Left cardiac atrium (tissue), 4 donors: ENCODE measurements at regions not wholly inside any gene's neighbourhood (a gene's known extent, or its start where the extent isn't known, plus 50 kb on each side); places are given as distances from the start of the nearest gene placed in this dataset.
A peak's percentile ranks its signal among the peaks of the same experiment; 100 is the strongest.
"Not testable (repeated sequence)": the region's sequence is repeated elsewhere in the genome, so short reads cannot be mapped to it uniquely, and the experiment has no call there.

Experiments used
- ATAC-seq, 2 donors: fragments of 200-7000 bp; cut with Tn5 transposase; one replicate each; pipeline ENCODE4 v1.9.1; 2020; ENCODE audit warnings: mild to moderate bottlenecking in 2 of 2, moderate library complexity in 2 of 2
- DNase-seq: peaks from one replicate; pipeline ENCODE4 v3.0.0-alpha.2; 2020
- intact Hi-C, 2 donors: fragments of 100-400 bp; cut with DNase I; formaldehyde crosslinking; loops; one replicate each; pipeline versions ENCODE4 v1.14.1 to v1.15.1; 2022 to 2023
- donor health status: DM: no; HTN: yes; CAD: no.
- donor health status: DM: no; HTN: yes; CAD: no; lungs with severe emphysema.
- donor health status: DM: yes; HTN: yes; CAD: no.
- donor health status: Dilated cardiomyopathy.

GRCh38 chr12:18794000-18794399, 56.1 kb downstream of the CAPZA3 start:
- intact Hi-C loops = no loop called here
- no peak for DNase-seq

DNA sequence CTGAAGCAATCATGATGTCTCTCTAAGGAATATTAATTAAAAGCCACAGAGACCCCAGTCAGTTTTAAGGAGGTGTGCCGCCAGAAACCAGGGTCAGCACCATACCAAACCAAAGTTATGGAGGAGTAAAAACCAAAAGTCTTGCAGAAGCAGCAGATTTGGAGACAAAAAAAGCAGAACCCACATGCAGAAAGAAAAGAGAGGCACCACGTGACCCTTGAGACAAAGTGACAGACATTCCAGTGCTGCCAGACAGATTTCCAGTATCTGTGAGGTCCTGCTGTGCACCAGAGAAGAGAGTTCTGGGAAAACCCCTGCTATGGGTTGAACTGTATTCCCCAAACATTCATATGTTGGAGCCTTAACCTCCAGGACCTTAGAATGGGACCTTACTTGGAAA, 59.7 kb downstream of the CAPZA3 start:
- ATAC-seq (no peak), DNase-seq (no peak)
- intact Hi-C loops = no loop called here

More at GRCh38 chr12:18794000-18794399, 56.1 kb downstream of the CAPZA3 start:
- ATAC-seq = no peak

DNA sequence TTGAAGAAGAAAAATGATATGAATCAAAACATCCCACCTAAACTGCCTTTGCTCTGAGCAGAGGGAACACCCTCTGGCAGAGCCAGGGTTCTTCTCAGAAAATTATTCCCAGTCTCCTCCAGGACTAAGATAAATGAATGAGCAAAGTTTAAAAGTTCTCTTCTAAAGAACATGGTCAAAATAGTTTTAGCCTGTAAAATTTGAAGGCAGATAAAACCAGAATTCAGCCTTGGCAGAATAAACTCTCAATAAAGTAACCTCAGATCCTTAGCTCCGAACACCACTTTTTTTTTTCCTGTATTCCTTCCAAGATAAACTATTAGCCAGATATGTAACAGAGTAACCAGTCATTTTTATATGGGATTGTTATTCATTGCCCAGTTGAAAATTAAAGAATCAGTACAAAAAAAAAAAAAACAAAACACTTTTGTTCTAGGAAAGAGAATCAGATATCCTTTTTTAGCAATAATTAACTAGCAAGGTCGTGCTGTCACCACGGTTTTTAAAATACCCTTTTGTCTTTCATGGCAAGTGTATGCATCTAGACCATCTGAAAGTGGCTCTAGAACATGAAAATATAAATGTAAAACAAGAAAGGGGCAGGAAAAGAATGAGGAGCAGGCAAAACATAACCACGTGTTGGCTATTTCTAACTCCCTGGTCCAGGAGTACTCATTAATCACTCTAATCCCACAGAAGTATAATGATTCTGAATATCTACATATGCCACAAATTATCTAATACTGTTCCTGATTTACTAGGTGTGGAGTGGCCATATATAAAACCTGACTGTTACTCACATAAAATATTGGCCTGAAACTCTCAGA, 60.8 kb downstream of the CAPZA3 start:
- ATAC-seq (peak; percentile 67 to 85), DNase-seq (no peak)
- intact Hi-C loops = no loop called here

DNA sequence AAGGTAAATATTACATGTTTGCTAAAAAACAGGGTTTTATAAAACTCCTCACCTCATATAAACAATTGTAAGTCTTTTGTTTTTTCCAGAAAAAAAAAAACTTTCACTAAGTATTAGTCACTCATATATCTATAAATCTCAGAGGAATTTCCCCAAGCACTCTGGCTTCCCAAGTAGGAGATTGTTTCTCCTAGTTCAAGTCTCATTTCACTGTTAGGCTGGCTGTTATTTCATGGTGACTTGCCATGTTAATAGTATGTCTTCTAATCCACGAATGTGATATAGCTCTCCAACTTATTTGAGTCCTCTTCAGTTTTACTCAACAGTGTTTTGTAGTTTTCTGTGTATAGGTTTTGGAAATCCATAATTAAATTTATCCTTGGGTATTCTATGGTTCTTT, 61.6 kb downstream of the CAPZA3 start:
- ATAC-seq (peak in 1 of 2 donors; percentile 44), DNase-seq (no peak)
- intact Hi-C loops = no loop called here

GRCh38 chr12:18805516-18806248, 67.8 kb downstream of the CAPZA3 start:
- no peak for DNase-seq
- intact Hi-C loops = no loop called here

GRCh38 chr12:18807714-18808113, 69.8 kb downstream of the CAPZA3 start:
- intact Hi-C loops = no loop called here
- DNase-seq (no peak), ATAC-seq (no peak)

More at GRCh38 chr12:18805516-18806248, 67.8 kb downstream of the CAPZA3 start:
- ATAC-seq = peak; percentile 41 to 56

DNA sequence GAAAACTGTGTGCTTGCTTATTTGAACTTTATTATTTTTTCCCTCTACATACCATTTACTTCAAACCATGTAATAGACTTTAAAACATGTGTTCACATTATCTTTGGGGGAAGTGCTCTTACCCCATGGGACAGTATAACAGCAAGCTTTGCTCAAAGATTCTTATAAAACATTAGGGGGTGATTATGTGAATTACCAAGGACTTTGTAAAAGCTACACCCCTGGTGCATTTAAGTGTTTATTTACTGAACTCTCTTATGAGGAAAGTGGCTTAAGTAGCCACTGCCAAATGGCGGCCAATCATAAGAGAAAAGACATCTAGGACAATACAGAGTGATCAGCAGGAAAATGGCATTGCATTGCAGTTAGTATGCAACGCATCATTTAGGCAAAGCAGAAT, 70.3 kb downstream of the CAPZA3 start:
- DNase-seq = no peak
- intact Hi-C loops = no loop called here
- no peak for ATAC-seq

DNA sequence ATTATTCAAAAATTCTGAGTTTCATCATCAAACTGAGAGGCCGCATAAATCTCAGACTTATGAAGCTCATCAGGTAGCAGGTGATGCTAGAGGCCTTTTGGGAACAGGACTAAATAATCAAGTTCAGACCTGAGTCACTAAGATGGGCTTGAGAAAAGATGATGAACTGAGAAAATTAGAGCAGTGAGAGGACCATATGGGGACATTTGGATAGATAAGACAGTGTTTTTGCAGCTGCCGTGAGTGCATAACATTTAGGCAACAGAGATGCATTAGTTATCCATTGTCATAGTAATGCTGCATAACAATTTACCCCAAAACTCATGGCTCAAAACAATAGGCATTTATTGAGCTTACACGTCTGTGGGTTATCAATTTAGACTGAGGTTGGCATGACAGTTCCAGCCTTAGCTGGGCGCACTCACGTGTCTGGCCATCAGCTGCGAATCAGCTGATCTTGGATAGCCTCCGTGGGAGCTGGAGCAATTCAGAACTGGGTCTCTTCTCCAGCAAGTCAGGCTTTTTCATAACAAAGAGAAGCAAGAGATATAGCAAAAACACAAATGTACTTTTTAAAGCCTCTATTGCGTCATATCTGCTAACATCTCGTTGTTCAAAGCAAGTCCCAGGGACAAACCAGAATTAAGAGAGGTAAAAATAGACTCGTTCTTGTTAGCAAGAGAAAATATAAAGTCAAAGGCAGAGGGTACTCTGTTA, 72.8 kb downstream of the CAPZA3 start:
- DNase-seq (peak; percentile 24), ATAC-seq (peak; percentile 53 to 58)
- intact Hi-C loops = no loop called here

GRCh38 chr12:18811273-18811672, 73.4 kb downstream of the CAPZA3 start:
- ATAC-seq = peak in 1 of 2 donors; percentile 22
- intact Hi-C loops = no loop called here
- DNase-seq = no peak

DNA sequence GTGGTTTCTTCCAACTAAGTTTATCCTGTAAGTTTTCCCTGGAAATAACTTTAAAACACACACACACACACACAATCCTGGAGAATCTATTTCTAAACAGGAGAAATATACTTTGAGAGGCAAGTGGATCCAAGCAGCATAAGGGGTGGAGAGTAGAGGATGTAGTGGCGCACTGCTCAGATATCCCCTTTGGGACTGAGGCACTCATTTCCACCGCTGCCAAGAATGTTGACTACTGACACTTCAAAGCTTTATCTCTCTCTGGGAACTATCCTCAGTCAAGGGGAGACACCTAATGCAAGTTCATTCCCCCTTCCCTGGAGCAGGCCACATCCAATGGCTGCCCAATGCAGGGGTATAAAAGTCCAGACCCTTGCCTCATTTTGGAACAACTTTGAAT, 75.8 kb downstream of the CAPZA3 start:
- intact Hi-C loops = no loop called here
- DNase-seq (no peak), ATAC-seq (peak; percentile 67 to 69)

DNA sequence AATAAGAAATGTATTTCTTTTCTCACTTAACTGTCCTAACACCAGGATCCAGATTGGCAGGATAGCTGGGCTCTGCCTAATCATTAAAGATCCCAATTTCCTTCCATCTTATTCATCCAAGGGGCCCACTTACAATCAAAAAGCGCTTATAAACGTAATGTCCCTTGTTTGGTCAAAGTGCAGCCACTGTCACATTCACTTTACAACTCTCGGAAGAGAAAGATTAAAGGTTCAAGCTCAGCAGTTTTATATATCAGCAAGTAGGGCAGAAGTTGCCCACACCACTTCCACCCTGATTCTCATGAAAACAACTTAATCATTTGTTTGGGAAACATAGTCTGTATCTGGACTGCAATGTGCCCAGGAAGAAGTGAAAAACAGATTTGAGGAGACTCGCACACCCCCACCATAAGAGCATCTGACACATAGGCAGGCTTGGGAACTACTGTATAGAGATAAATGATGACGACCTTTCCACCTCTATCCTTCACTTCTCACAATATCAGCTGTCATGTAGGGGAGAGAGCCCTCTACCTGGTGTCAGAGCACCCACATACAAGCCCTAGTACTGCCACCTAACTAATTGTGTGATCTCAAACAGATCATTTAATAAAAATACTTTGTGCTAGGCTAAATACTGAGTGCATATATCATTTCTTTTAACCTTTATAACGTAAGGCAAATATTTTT, 80.8 kb downstream of the CAPZA3 start:
- DNase-seq = no peak
- ATAC-seq = no peak
- intact Hi-C loops = no loop called here

DNA sequence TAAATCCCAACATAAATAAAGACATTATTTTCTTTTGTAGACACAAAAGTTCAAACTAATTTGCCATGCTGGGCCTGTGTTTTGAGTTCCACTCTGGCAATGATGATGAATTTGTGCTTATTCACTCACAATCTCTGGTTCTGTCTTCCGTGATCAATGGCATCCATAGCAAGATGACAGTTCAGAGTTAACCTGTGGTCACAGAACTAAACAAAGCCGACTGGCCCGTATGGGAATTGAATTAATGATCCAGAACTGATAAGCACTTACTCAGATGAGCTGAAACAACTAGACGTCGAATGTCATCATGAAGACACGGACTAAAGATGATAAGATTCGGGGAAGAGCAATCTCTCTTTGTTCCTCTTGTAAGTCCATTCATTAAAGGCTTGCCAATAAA, 81.6 kb downstream of the CAPZA3 start:
- intact Hi-C loops = no loop called here
- ATAC-seq (no peak), DNase-seq (no peak)

- no peak for DNase-seq
- ATAC-seq = no peak
- intact Hi-C loops = no loop called here
Measured at GRCh38 chr12:18823461-18823860, 85.5 kb downstream of the CAPZA3 start.

DNA sequence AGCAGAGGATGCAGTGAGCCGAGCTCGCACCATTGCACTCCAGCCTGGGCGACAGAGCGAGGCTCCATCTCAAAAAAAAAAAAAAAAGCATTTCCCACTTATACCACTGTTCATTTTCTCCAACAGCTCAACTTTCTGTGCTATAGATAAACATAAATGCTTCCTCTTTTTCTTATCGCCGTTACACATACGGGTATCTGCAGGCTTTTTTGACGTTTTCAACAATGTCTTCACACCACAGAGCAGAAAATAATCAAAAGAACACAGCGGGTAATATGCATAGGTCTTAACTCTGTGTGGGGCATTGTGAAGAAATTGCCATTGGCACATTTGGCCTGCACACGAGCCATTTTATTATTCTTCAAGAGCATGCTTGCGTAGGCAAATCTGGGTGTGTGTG, 86.4 kb downstream of the CAPZA3 start:
- no peak for ATAC-seq
- DNase-seq = no peak

GRCh38 chr12:18825138-18825537, 87.2 kb downstream of the CAPZA3 start:
- DNase-seq (no peak), ATAC-seq (no peak)
- intact Hi-C loops = no loop called here

More for the DNA sequence above, 86.4 kb downstream of the CAPZA3 start:
- intact Hi-C loops = no loop called here

DNA sequence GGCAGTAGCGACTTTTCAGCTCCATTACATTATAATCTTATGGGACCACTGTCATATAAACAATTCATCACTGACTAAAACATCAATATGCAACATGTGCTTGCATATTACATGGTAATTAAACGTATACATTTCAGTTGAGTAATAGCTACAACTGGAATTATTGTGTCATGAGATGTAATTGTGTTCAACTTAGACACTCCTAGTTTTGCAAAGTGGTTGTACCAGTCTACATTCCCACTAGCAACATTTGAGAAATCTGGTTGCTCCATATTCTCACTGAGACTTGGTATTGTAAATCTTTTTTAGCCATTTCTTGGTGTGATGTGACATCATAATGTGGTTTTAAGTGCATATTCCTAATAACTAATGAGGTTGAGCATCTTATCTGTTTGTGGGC, 90.0 kb downstream of the CAPZA3 start:
- intact Hi-C loops = no loop called here
- DNase-seq (no peak), ATAC-seq (no peak)

DNA sequence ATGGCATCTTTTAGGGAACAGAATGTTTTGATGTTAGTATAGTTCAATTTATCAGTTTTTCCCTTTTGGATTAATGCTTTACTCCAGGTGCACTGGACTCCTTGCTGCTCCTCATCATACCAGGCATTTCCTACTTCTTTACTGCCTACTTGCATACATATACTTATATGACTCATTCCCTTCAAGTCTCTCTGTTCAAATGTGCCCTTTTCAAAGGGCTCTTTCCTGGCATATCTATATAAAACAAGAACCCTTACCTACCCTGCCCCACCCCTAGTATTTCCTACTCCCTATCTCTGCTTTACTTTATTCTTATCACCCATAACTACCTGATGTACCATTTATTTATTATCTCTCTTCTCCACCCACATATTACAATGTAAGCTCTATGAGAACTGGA, 90.6 kb downstream of the CAPZA3 start:
- intact Hi-C loops = no loop called here
- no peak for DNase-seq
- no peak for ATAC-seq

GRCh38 chr12:18828987-18829386, 91.1 kb downstream of the CAPZA3 start:
- DNase-seq = no peak
- intact Hi-C loops = no loop called here
- no peak for ATAC-seq

GRCh38 chr12:18832932-18833331, 95.0 kb downstream of the CAPZA3 start:
- intact Hi-C loops, DNase-seq, ATAC-seq: not testable (repeated sequence)
